GM12864 (cell line): ENCODE measurements at regions not wholly inside any gene's neighbourhood (a gene's known extent, or its start where the extent isn't known, plus 50 kb on each side); places are given as distances from the start of the nearest gene placed in this dataset.

ENCODE experiments used
- DNase-seq: peaks from one replicate; pipeline ENCODE4 v3.0.0-alpha.2; 2011; ENCODE audit warnings: low read depth
- H3K4me3 ChIP-seq: 2 replicates; pipeline ENCODE4 v1.5.1; 2011; ENCODE audit warnings: mild to moderate bottlenecking, low read depth, low read length, control low read depth
- CTCF ChIP-seq: IDR thresholded peaks from 2 replicates; pipeline ENCODE4 v1.5.1; 2011; ENCODE audit warnings: low read depth, mild to moderate bottlenecking, moderate library complexity, low read length, control low read depth, inconsistent platforms; ENCODE audit errors: missing control alignments

- DNase-seq, result peak; percentile 24
- TF ChIP-seq CTCF, result peak; percentile 12
- no peak overlapping the region for H3K4me3 ChIP-seq
Observed at GRCh38 chr1:199399996-199400724, 627.4 kb upstream of the NR5A2 start.

- DNase-seq, result no peak
- no peak overlapping the region for H3K4me3 ChIP-seq
- TF ChIP-seq CTCF, result no peak
Observed at GRCh38 chr1:199403531-199404116, 623.9 kb upstream of the NR5A2 start.

GRCh38 chr1:199404191-199404590 is 623.3 kb upstream of the NR5A2 start:
- no peak for DNase-seq
- no peak overlapping the region for H3K4me3 ChIP-seq
- no peak for TF ChIP-seq CTCF

GRCh38 chr1:199404976-199405375 is 622.5 kb upstream of the NR5A2 start:
- no peak for TF ChIP-seq CTCF
- no peak for DNase-seq
- H3K4me3 ChIP-seq, result no peak overlapping the region

- no peak for DNase-seq
- no peak for TF ChIP-seq CTCF
- no peak overlapping the region for H3K4me3 ChIP-seq
Observed at GRCh38 chr1:199405634-199406196, 621.8 kb upstream of the NR5A2 start.

GRCh38 chr1:199410462-199410861 is 617.0 kb upstream of the NR5A2 start:
- DNase-seq, result no peak
- H3K4me3 ChIP-seq, result no peak overlapping the region
- no peak for TF ChIP-seq CTCF
